Mesenchymal stem cell (in vitro differentiated cells and primary cell): ENCODE measurements at regions not wholly inside any gene's neighbourhood (a gene's known extent, or its start where the extent isn't known, plus 50 kb on each side); places are given as distances from the start of the nearest gene placed in this dataset.

Source experiments
- DNase-seq: peaks from one replicate; pipeline ENCODE4 v3.0.0-alpha.2; 2013
- H2AFZ ChIP-seq: one replicate; pipeline ENCODE4 v1.6.1; 2013; ENCODE audit warnings: low read depth, mild to moderate bottlenecking, control low read depth, inconsistent platforms, low read length, moderate library complexity
- H2AK5ac ChIP-seq: 2 replicates; pipeline ENCODE4 v1.6.1; 2013; ENCODE audit warnings: low read length, moderate library complexity, mild to moderate bottlenecking, inconsistent platforms; ENCODE audit not compliant: severe bottlenecking
- H2BK120ac ChIP-seq: one replicate; pipeline ENCODE4 v1.6.1; 2013; ENCODE audit warnings: low read depth, mild to moderate bottlenecking, inconsistent platforms, low read length, moderate library complexity
- H2BK12ac ChIP-seq, 2 experiments: one replicate each; pipeline ENCODE4 v1.6.1; 2013; ENCODE audit warnings: inconsistent platforms in 2 of 2, low read length in 2 of 2, mild to moderate bottlenecking in 2 of 2, moderate library complexity in 2 of 2, control low read depth in 1 of 2
- H2BK15ac ChIP-seq: one replicate; pipeline ENCODE4 v1.6.1; 2013; ENCODE audit warnings: mild to moderate bottlenecking, low read depth, inconsistent platforms; ENCODE audit not compliant: poor library complexity, severe bottlenecking
- H2BK5ac ChIP-seq: 2 replicates; pipeline ENCODE4 v1.6.1; 2013; ENCODE audit warnings: low read depth, mild to moderate bottlenecking, low read length, control low read depth, inconsistent platforms; ENCODE audit not compliant: poor library complexity, severe bottlenecking
- H3K14ac ChIP-seq, 2 experiments: one replicate each; pipeline ENCODE4 v1.6.1; 2013; ENCODE audit warnings: inconsistent platforms in 2 of 2, low read length in 2 of 2, control low read depth in 1 of 2, mild to moderate bottlenecking in 1 of 2, moderate library complexity in 1 of 2
- H3K18ac ChIP-seq, 2 experiments: one replicate each; pipeline ENCODE4 v1.6.1; 2013; ENCODE audit warnings: inconsistent platforms in 2 of 2, low read length in 2 of 2, control low read depth in 1 of 2, low read depth in 1 of 2, mild to moderate bottlenecking in 1 of 2
- H3K23ac ChIP-seq, 2 experiments: one replicate each; pipeline ENCODE4 v1.6.1; 2013; ENCODE audit warnings: inconsistent platforms in 2 of 2, low read length in 2 of 2, mild to moderate bottlenecking in 2 of 2, moderate library complexity in 2 of 2, control low read depth in 1 of 2
- H3K27ac ChIP-seq: 2 replicates; pipeline ENCODE4 v1.5.1; 2013; ENCODE audit warnings: mild to moderate bottlenecking, moderate library complexity, low read length, control low read depth, inconsistent platforms; ENCODE audit not compliant: poor library complexity, severe bottlenecking
- H3K27me3 ChIP-seq, 2 experiments: 2 replicates each; pipeline versions ENCODE4 v1.6.1 to v1.7.0; 2013; ENCODE audit warnings: low read length in 2 of 2, mild to moderate bottlenecking in 2 of 2, moderate library complexity in 2 of 2, control low read depth in 1 of 2, inconsistent platforms in 1 of 2; ENCODE audit not compliant: control insufficient read depth in 1 of 2, insufficient read depth in 1 of 2
- H3K36me3 ChIP-seq, 2 experiments: 2 replicates each; pipeline versions ENCODE4 v1.6.1 to v1.7.0; 2013; ENCODE audit warnings: low read length in 2 of 2, control low read depth in 1 of 2, inconsistent platforms in 1 of 2, low read depth in 1 of 2, mild to moderate bottlenecking in 1 of 2; ENCODE audit not compliant: insufficient read depth in 2 of 2, control insufficient read depth in 1 of 2
- H3K4ac ChIP-seq, 2 experiments: one replicate each; pipeline ENCODE4 v1.6.1; 2013; ENCODE audit warnings: inconsistent platforms in 2 of 2, low read length in 2 of 2, mild to moderate bottlenecking in 2 of 2, moderate library complexity in 2 of 2, control low read depth in 1 of 2, low read depth in 1 of 2
- H3K4me1 ChIP-seq: 2 replicates; pipeline ENCODE4 v1.6.1; 2013; ENCODE audit warnings: low read depth, low read length, control low read depth; ENCODE audit not compliant: control insufficient read depth, insufficient read depth
- H3K4me2 ChIP-seq: 2 replicates; pipeline ENCODE4 v1.6.1; 2013; ENCODE audit warnings: low read length, mild to moderate bottlenecking, inconsistent platforms; ENCODE audit not compliant: poor library complexity, severe bottlenecking
- H3K4me3 ChIP-seq, 2 experiments: 2 replicates each; pipeline versions ENCODE4 v1.5.1 to v1.7.0; 2013; ENCODE audit warnings: low read length in 2 of 2, mild to moderate bottlenecking in 2 of 2, control low read depth in 1 of 2, low read depth in 1 of 2; ENCODE audit not compliant: insufficient read depth in 1 of 2
- H3K79me1 ChIP-seq: replicated peaks from 2 replicates; pipeline ENCODE4 v1.6.1; 2013; ENCODE audit warnings: mild to moderate bottlenecking, control low read depth, low read length, inconsistent platforms; ENCODE audit not compliant: poor library complexity, severe bottlenecking
- H3K9ac ChIP-seq: 2 replicates; pipeline ENCODE4 v1.7.0; 2013; ENCODE audit warnings: mild to moderate bottlenecking, low read length, moderate library complexity
- H3K9me3 ChIP-seq: 2 replicates; pipeline ENCODE4 v1.7.0; 2013; ENCODE audit warnings: mild to moderate bottlenecking, low read length; ENCODE audit not compliant: control insufficient read depth
- H4K8ac ChIP-seq: one replicate; pipeline ENCODE4 v1.6.1; 2013; ENCODE audit warnings: inconsistent platforms, mild to moderate bottlenecking, low read length, moderate library complexity
- H4K91ac ChIP-seq: one replicate; pipeline ENCODE4 v1.6.1; 2013; ENCODE audit warnings: mild to moderate bottlenecking, low read length, inconsistent platforms
- WGBS: methylation state at CpG from one replicate; pipeline ENCODE4 v1.1.7; 2013; ENCODE audit warnings: mixed read lengths; 5-methylcytosine and 5-hydroxymethylcytosine counted together

DNA sequence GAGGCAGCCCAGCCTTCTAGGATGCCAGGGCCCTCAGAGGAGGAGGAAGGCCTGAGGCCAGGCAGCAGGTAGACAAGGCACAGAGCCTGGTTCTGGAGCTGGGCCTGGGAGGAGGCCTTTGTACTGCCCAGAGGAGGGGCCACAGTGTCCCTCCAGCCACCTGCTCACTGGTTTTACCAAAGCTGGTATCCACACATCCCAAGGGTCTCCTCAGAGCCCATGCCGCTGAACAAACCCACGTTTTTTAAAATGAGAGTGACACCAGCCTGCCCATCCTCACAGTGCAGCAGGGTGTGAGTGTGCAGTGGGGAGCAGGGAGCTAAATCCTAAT lies 162.7 kb downstream of the LY86 start:
- Histone ChIP-seq H2BK120ac (peak overlapping the region; percentile 3), H3K14ac (peak overlapping the region in 1 of 2 experiments; percentile 80), H3K4me1 (peaks cover 29% of the 10 kb centered on the region), H3K9ac (peak overlapping the region; percentile 6), H2BK5ac (no peak overlapping the region), H3K36me3 (no peaks in the 10 kb centered on the region), H4K8ac (peak overlapping the region; percentile 69), H3K23ac (no peak overlapping the region), H2AFZ (peak overlapping the region; percentile 6), H3K4me2 (no peak overlapping the region), H4K91ac (peak overlapping the region; percentile 65), H3K18ac (peak overlapping the region; percentile 62 to 91), H3K27me3 (no peaks in the 10 kb centered on the region), H2BK12ac (peak overlapping the region; percentile 85 to 96), H3K4me3 (no peak overlapping the region), H3K9me3 (no peaks in the 10 kb centered on the region), H3K79me1 (no peaks in the 10 kb centered on the region), H2AK5ac (peak overlapping the region; percentile 16), H3K4ac (peak overlapping the region; percentile 60 to 62), H2BK15ac (peak overlapping the region; percentile 63), H3K27ac (peak overlapping the region; percentile 3)
- no peak for DNase-seq
- 80% methylated on average over 2 of the region's 2 CpGs for WGBS

DNA sequence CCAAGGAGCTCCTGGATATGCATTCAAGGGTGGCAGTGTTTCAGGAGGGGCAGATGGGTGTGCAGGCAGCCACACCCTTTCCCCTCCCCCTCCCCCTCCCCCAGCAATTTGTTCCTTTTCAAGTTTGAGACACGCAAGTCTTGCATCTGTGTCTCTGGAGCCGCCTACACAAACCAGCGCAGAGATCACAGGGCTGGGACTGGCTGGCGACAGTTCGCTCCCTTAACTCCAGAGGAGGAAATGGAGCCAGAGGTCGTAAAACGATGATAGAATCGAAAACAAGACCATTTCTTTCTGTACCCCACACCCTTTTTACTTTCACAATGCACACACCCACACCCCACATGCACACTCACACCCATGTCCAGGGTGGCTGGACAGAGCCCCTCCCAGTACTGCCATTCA lies 163.1 kb downstream of the LY86 start:
- H3K36me3 ChIP-seq: no peaks in the 10 kb centered on the region
- H3K4me1 ChIP-seq: peaks cover 27% of the 10 kb centered on the region
- no peaks in the 10 kb centered on the region for H3K27me3 ChIP-seq
- no peak for DNase-seq
- no peak overlapping the region for H4K91ac ChIP-seq
- H3K9ac ChIP-seq: peak overlapping the region; percentile 4
- no peak overlapping the region for H2AK5ac ChIP-seq
- peak overlapping the region; percentile 88 for H3K27ac ChIP-seq
- H3K79me1 ChIP-seq: no peaks in the 10 kb centered on the region
- no peaks in the 10 kb centered on the region for H3K9me3 ChIP-seq
- H3K14ac ChIP-seq: no peak overlapping the region
- no peak overlapping the region for H2BK15ac ChIP-seq
- peak overlapping the region; percentile 54 for H4K8ac ChIP-seq
- no peak overlapping the region for H3K23ac ChIP-seq
- H2BK5ac ChIP-seq: peak overlapping the region; percentile 63
- no peak overlapping the region for H2AFZ ChIP-seq
- H2BK12ac ChIP-seq: peak overlapping the region; percentile 46 to 87
- H3K4me3 ChIP-seq: no peak overlapping the region
- H3K4ac ChIP-seq: peak overlapping the region; percentile 20 to 62
- peak overlapping the region; percentile 3 for H2BK120ac ChIP-seq
- 31% methylated on average over 8 of the region's 8 CpGs for WGBS
- H3K18ac ChIP-seq: peak overlapping the region; percentile 62 to 91
- no peak overlapping the region for H3K4me2 ChIP-seq

DNA sequence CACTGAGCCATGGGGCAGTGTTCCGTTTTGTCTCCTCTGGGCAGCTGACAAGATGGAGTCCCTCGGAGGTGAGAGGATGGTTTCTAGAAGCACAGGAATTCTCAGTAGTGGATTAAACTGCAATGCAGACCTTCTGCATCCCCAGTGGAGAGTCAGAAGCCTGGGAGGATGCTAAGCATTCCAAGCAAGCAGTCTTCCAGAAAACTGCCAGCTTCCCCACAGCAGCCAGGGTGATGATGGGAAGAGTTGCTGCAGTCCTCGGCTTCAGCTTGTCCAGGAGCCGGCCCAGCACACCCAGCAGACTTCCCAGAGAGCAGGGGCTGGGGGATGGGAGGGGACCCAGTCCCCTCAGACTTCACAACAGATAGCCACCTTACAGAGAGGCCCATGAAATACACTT lies 163.6 kb downstream of the LY86 start:
- H3K23ac ChIP-seq: no peak overlapping the region
- H2AFZ ChIP-seq: no peak overlapping the region
- H3K4ac ChIP-seq: peak overlapping the region; percentile 2 to 20
- H2BK5ac ChIP-seq: peak overlapping the region; percentile 63
- no peak overlapping the region for H3K4me2 ChIP-seq
- H2BK120ac ChIP-seq: no peak overlapping the region
- H3K27ac ChIP-seq: peak overlapping the region; percentile 88
- 53% methylated on average over 4 of the region's 4 CpGs for WGBS
- no peaks in the 10 kb centered on the region for H3K36me3 ChIP-seq
- no peaks in the 10 kb centered on the region for H3K9me3 ChIP-seq
- H3K18ac ChIP-seq: peak overlapping the region; percentile 25 to 70
- H2AK5ac ChIP-seq: no peak overlapping the region
- peak overlapping the region; percentile 74 for H4K91ac ChIP-seq
- peak overlapping the region; percentile 54 for H4K8ac ChIP-seq
- H3K4me3 ChIP-seq: no peak overlapping the region
- H2BK15ac ChIP-seq: no peak overlapping the region
- no peaks in the 10 kb centered on the region for H3K79me1 ChIP-seq
- peak overlapping the region; percentile 4 for H3K9ac ChIP-seq
- H2BK12ac ChIP-seq: peak overlapping the region; percentile 4 to 46
- H3K27me3 ChIP-seq: no peaks in the 10 kb centered on the region
- H3K4me1 ChIP-seq: peaks cover 27% of the 10 kb centered on the region
- no peak for DNase-seq
- no peak overlapping the region for H3K14ac ChIP-seq

DNA sequence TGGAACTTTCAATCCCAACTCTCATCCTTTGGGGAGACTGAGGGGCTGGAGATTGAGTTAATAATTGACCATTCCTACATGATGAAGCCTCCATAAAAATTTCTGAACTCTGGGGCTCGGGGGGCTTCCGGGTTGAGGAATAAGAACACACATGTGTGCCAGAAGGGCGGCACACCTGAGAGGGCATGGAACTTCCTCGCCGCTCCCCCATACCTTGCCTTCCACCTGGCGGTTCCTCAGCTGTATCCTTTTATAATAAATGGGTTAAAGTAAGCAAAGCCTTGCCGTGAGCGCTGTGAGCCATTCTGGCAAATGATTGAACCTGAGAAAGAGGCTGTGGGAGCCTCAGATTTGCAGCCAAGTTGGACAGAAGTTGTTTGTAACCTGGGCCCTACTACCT lies 164.8 kb downstream of the LY86 start:
- H3K4me1 ChIP-seq: peaks cover 24% of the 10 kb centered on the region
- H3K36me3 ChIP-seq: no peaks in the 10 kb centered on the region
- peak overlapping the region in 1 of 2 experiments; percentile 0 for H3K4ac ChIP-seq
- H2BK15ac ChIP-seq: no peak overlapping the region
- DNase-seq: no peak
- H3K14ac ChIP-seq: no peak overlapping the region
- no peaks in the 10 kb centered on the region for H3K79me1 ChIP-seq
- no peak overlapping the region for H3K23ac ChIP-seq
- H3K27ac ChIP-seq: no peak overlapping the region
- WGBS: 96% methylated on average over 8 of the region's 8 CpGs
- no peaks in the 10 kb centered on the region for H3K9me3 ChIP-seq
- H3K9ac ChIP-seq: no peak overlapping the region
- H3K18ac ChIP-seq: no peak overlapping the region
- no peak overlapping the region for H3K4me2 ChIP-seq
- H4K91ac ChIP-seq: no peak overlapping the region
- no peak overlapping the region for H2BK120ac ChIP-seq
- no peak overlapping the region for H4K8ac ChIP-seq
- no peak overlapping the region for H2AFZ ChIP-seq
- peak overlapping the region; percentile 57 for H2AK5ac ChIP-seq
- H2BK12ac ChIP-seq: no peak overlapping the region
- H3K4me3 ChIP-seq: no peak overlapping the region
- H2BK5ac ChIP-seq: no peak overlapping the region
- no peaks in the 10 kb centered on the region for H3K27me3 ChIP-seq
